ENCODE measurements at regions not wholly inside any gene's neighbourhood (a gene's known extent, or its start where the extent isn't known, plus 50 kb on each side); places are given as distances from the start of the nearest gene placed in this dataset.
"Not testable (repeated sequence)": the region's sequence is repeated elsewhere in the genome, so short reads cannot be mapped to it uniquely, and the experiment has no call there.

GRCh38 chr12:58425481-58426392 is 484.4 kb downstream of the ATP23 start:
- Histone ChIP-seq H4K20me1 (ENCODE audit: control insufficient read depth, insufficient read depth, low read length, poor library complexity, severe bottlenecking) (no peaks in the 10 kb centered on the region), H3K36me3 (replicated peaks in 1 of 2; ENCODE audit: control extremely low read depth in 1 of 2, control insufficient read depth in 1 of 2, extremely low read depth in 1 of 2, insufficient read depth in 2 of 2, low read length in 1 of 2) (no peaks in the 10 kb centered on the region), H3K4me1 (ENCODE audit: control insufficient read depth in 2 of 2, insufficient read depth in 2 of 2, low read length in 2 of 2) (no peaks in the 10 kb centered on the region), H3K79me2 (ENCODE audit: control insufficient read depth, insufficient read depth, low read length) (no peaks in the 10 kb centered on the region), H3K9ac (ENCODE audit: low read length) (no peak overlapping the region), H2AFZ (ENCODE audit: insufficient read depth, low read depth, low read length, poor library complexity, severe bottlenecking) (no peak overlapping the region), H3K4me3 (ENCODE audit: control extremely low read depth in 1 of 5, extremely low read depth in 1 of 5, insufficient read depth in 1 of 5, low read depth in 2 of 5, low read length in 4 of 5) (no peak overlapping the region), H3K4me2 (replicated peaks; ENCODE audit: low read depth, low read length, poor library complexity, severe bottlenecking) (no peak overlapping the region), H3K27ac (ENCODE audit: low read length in 2 of 2) (no peak overlapping the region), H3K9me3 (ENCODE audit: control extremely low read depth in 1 of 3, control insufficient read depth in 2 of 3, insufficient read depth in 1 of 3, low read length in 2 of 3) (no peaks in the 10 kb centered on the region), H3K27me3 (replicated peaks in 1 of 4; ENCODE audit: control extremely low read depth in 1 of 4, control insufficient read depth in 3 of 4, insufficient read depth in 4 of 4, low read length in 3 of 4) (no peaks in the 10 kb centered on the region)
- no peak overlapping the region for H3K27ac Mint-ChIP-seq
- intact Hi-C loops (cut with micrococcal nuclease) = no loop called here
- H3K4me3 Mint-ChIP-seq = no peak overlapping the region
- no peaks in the 10 kb centered on the region for H3K4me1 Mint-ChIP-seq
- WGBS (ENCODE audit: insufficient coverage) = 32% methylated on average over 5 of the region's 6 CpGs
- ATAC-seq (ENCODE audit: low read depth) (no peak), DNase-seq (no peak)
- no peaks in the 10 kb centered on the region for H3K9me3 Mint-ChIP-seq (ENCODE audit: insufficient read depth)
- ChIA-PET POLR2A (no interaction called here), CTCF (no interaction called here)
- H3K27me3 Mint-ChIP-seq = peaks cover 4% of the 10 kb centered on the region
- TF ChIP-seq EZH2 (IDR thresholded peaks at IDR 0.05; ENCODE audit: borderline replicate concordance, insufficient read depth, low read depth, low read length, poor library complexity, severe bottlenecking) (no peak), CTCF (IDR thresholded peaks at IDR 0.05) (no peak)

GRCh38 chr12:58426437-58426836 is 485.1 kb downstream of the ATP23 start:
- H2AFZ ChIP-seq (ENCODE audit: insufficient read depth, low read depth, low read length, poor library complexity, severe bottlenecking); intact Hi-C loops (cut with micrococcal nuclease); H3K9me3 Mint-ChIP-seq (ENCODE audit: insufficient read depth); H4K20me1 ChIP-seq (ENCODE audit: control insufficient read depth, insufficient read depth, low read length, poor library complexity, severe bottlenecking); H3K4me3 ChIP-seq (ENCODE audit: control extremely low read depth in 1 of 5, extremely low read depth in 1 of 5, insufficient read depth in 1 of 5, low read depth in 2 of 5, low read length in 4 of 5); H3K27me3 Mint-ChIP-seq; H3K9me3 ChIP-seq (ENCODE audit: control extremely low read depth in 1 of 3, control insufficient read depth in 2 of 3, insufficient read depth in 1 of 3, low read length in 2 of 3); POLR2A ChIA-PET; ATAC-seq (ENCODE audit: low read depth); H3K36me3 ChIP-seq (replicated peaks in 1 of 2; ENCODE audit: control extremely low read depth in 1 of 2, control insufficient read depth in 1 of 2, extremely low read depth in 1 of 2, insufficient read depth in 2 of 2, low read length in 1 of 2); H3K79me2 ChIP-seq (ENCODE audit: control insufficient read depth, insufficient read depth, low read length); H3K27me3 ChIP-seq (replicated peaks in 1 of 4; ENCODE audit: control extremely low read depth in 1 of 4, control insufficient read depth in 3 of 4, insufficient read depth in 4 of 4, low read length in 3 of 4); H3K4me2 ChIP-seq (replicated peaks; ENCODE audit: low read depth, low read length, poor library complexity, severe bottlenecking); DNase-seq; H3K27ac ChIP-seq (ENCODE audit: low read length in 2 of 2); H3K4me1 ChIP-seq (ENCODE audit: control insufficient read depth in 2 of 2, insufficient read depth in 2 of 2, low read length in 2 of 2); H3K4me1 Mint-ChIP-seq; H3K27ac Mint-ChIP-seq; H3K9ac ChIP-seq (ENCODE audit: low read length); CTCF ChIA-PET; H3K4me3 Mint-ChIP-seq: not testable (repeated sequence)
- 36% methylated on average over 2 of the region's 3 CpGs for WGBS (ENCODE audit: insufficient coverage)

Data from B cell (primary cell).